ENCODE measurements at regions not wholly inside any gene's neighbourhood (a gene's known extent, or its start where the extent isn't known, plus 50 kb on each side); places are given as distances from the start of the nearest gene placed in this dataset.

GRCh38 chr5:136517755-136518154, 152.4 kb upstream of the TRPC7 start:
- TF ChIP-seq POLR2A (IDR thresholded peaks at IDR 0.05) = no peak
- TF ChIP-seq CTCF (IDR thresholded peaks at IDR 0.05) = no peak

Measured in lower leg skin (tissue), 3 donors.